MM.1S (cell line): ENCODE measurements at regions not wholly inside any gene's neighbourhood (a gene's known extent, or its start where the extent isn't known, plus 50 kb on each side); places are given as distances from the start of the nearest gene placed in this dataset.

Source experiments
- DNase-seq: peaks from one replicate; pipeline ENCODE4 v3.0.0-alpha.2; 2015
- H2AFZ ChIP-seq: fragments of 300-600 bp; sonication (generic); 2 replicates; pipeline ENCODE4 v1.6.0; 2016; ENCODE audit warnings: antibody characterized with exemption, low read length
- H3F3A ChIP-seq: fragments of 300-600 bp; sonication (generic); 2 replicates; pipeline ENCODE4 v1.6.1; 2016; ENCODE audit warnings: mild to moderate bottlenecking, antibody characterized with exemption, low read length, moderate library complexity, mixed read lengths; ENCODE audit not compliant: insufficient read depth
- H3K27ac ChIP-seq: fragments of 300-600 bp; sonication (generic); 2 replicates; pipeline ENCODE4 v1.5.1; 2016; ENCODE audit warnings: mild to moderate bottlenecking, low read length
- H3K27me3 ChIP-seq: fragments of 300-600 bp; sonication (generic); replicated peaks from 2 replicates; pipeline ENCODE4 v1.6.0; 2016; ENCODE audit warnings: low read length; ENCODE audit not compliant: insufficient read depth
- H3K36me3 ChIP-seq: fragments of 300-600 bp; sonication (generic); replicated peaks from 2 replicates; pipeline ENCODE4 v1.6.1; 2016; ENCODE audit warnings: mild to moderate bottlenecking, low read length, mixed read lengths; ENCODE audit not compliant: insufficient read depth
- H3K4me1 ChIP-seq: fragments of 300-600 bp; sonication (generic); 2 replicates; pipeline ENCODE4 v1.6.1; 2016; ENCODE audit warnings: low read length, mixed read lengths
- H3K4me2 ChIP-seq: fragments of 300-600 bp; sonication (generic); 2 replicates; pipeline ENCODE4 v1.6.0; 2016; ENCODE audit warnings: low read depth, low read length
- H3K4me3 ChIP-seq: fragments of 300-600 bp; sonication (generic); 2 replicates; pipeline ENCODE4 v1.5.1; 2016; ENCODE audit warnings: low read length, mixed read lengths
- H3K79me2 ChIP-seq: fragments of 300-600 bp; sonication (generic); 2 replicates; pipeline ENCODE4 v1.6.1; 2016; ENCODE audit warnings: mixed run types, low read length, mixed read lengths
- H3K9ac ChIP-seq: fragments of 300-600 bp; sonication (generic); 2 replicates; pipeline ENCODE4 v1.6.1; 2016; ENCODE audit warnings: low read length, mixed read lengths
- H3K9me2 ChIP-seq: fragments of 300-600 bp; sonication (generic); replicated peaks from 2 replicates; pipeline ENCODE4 v1.6.1; 2016; ENCODE audit warnings: mild to moderate bottlenecking, low read length, mixed read lengths; ENCODE audit not compliant: insufficient read depth
- H3K9me3 ChIP-seq: fragments of 300-600 bp; sonication (generic); replicated peaks from 2 replicates; pipeline ENCODE4 v1.6.1; 2016; ENCODE audit warnings: mild to moderate bottlenecking, low read length, mixed read lengths; ENCODE audit not compliant: insufficient read depth
- H4K20me1 ChIP-seq: fragments of 300-600 bp; sonication (generic); 2 replicates; pipeline ENCODE4 v1.6.1; 2016; ENCODE audit warnings: mild to moderate bottlenecking, low read length, moderate library complexity, mixed read lengths; ENCODE audit not compliant: insufficient read depth
- EZH2 ChIP-seq: fragments of 300-600 bp; sonication (generic); optimal IDR thresholded peaks from 2 replicates; pipeline ENCODE3; 2017; ENCODE audit warnings: low read depth, mild to moderate bottlenecking, antibody characterized with exemption, low read length, mixed read lengths
- EZH2phosphoT487 ChIP-seq: fragments of 300-600 bp; sonication (generic); IDR thresholded peaks from 2 replicates; pipeline ENCODE4 v1.6.1; 2018; ENCODE audit warnings: antibody characterized with exemption, low read length
- TF ChIP-seq, protein P1 (sequence below): fragments of 300-600 bp; sonication (generic); IDR thresholded peaks from 2 replicates; pipeline ENCODE4 v1.5.1; 2016; ENCODE audit warnings: antibody characterized with exemption, low read length, mixed read lengths

- Histone ChIP-seq H3K36me3 (no peaks in the 10 kb centered on the region), H3K27me3 (peaks cover 38% of the 10 kb centered on the region), H3K4me2 (no peak overlapping the region), H3K27ac (no peak overlapping the region), H3K4me1 (no peaks in the 10 kb centered on the region), H3K79me2 (no peaks in the 10 kb centered on the region), H4K20me1 (no peaks in the 10 kb centered on the region), H3K4me3 (no peak overlapping the region), H3K9me3 (no peaks in the 10 kb centered on the region), H3F3A (no peaks in the 10 kb centered on the region), H2AFZ (no peak overlapping the region), H3K9me2 (no peaks in the 10 kb centered on the region), H3K9ac (no peak overlapping the region)
- TF ChIP-seq, protein P1, sequence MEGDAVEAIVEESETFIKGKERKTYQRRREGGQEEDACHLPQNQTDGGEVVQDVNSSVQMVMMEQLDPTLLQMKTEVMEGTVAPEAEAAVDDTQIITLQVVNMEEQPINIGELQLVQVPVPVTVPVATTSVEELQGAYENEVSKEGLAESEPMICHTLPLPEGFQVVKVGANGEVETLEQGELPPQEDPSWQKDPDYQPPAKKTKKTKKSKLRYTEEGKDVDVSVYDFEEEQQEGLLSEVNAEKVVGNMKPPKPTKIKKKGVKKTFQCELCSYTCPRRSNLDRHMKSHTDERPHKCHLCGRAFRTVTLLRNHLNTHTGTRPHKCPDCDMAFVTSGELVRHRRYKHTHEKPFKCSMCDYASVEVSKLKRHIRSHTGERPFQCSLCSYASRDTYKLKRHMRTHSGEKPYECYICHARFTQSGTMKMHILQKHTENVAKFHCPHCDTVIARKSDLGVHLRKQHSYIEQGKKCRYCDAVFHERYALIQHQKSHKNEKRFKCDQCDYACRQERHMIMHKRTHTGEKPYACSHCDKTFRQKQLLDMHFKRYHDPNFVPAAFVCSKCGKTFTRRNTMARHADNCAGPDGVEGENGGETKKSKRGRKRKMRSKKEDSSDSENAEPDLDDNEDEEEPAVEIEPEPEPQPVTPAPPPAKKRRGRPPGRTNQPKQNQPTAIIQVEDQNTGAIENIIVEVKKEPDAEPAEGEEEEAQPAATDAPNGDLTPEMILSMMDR = no peak
- no peak for TF ChIP-seq EZH2
- TF ChIP-seq EZH2phosphoT487 = no peak
- DNase-seq = no peak
These were observed 67.4 kb upstream of the HPCAL1 start for GRCh38 chr2:10235099-10235908.

- Histone ChIP-seq H3K4me2 (no peak overlapping the region), H3K4me1 (no peaks in the 10 kb centered on the region), H3K9me3 (no peaks in the 10 kb centered on the region), H3K4me3 (no peak overlapping the region), H3K27me3 (peaks cover 41% of the 10 kb centered on the region), H3K27ac (no peak overlapping the region), H3F3A (no peaks in the 10 kb centered on the region), H3K9me2 (no peaks in the 10 kb centered on the region), H2AFZ (no peak overlapping the region), H3K36me3 (no peaks in the 10 kb centered on the region), H4K20me1 (no peaks in the 10 kb centered on the region), H3K79me2 (no peaks in the 10 kb centered on the region), H3K9ac (no peak overlapping the region)
- TF ChIP-seq, protein P1 = no peak
- TF ChIP-seq EZH2phosphoT487 (no peak), EZH2 (no peak)
- DNase-seq = no peak
These were observed 66.7 kb upstream of the HPCAL1 start for GRCh38 chr2:10235909-10236550.

DNA sequence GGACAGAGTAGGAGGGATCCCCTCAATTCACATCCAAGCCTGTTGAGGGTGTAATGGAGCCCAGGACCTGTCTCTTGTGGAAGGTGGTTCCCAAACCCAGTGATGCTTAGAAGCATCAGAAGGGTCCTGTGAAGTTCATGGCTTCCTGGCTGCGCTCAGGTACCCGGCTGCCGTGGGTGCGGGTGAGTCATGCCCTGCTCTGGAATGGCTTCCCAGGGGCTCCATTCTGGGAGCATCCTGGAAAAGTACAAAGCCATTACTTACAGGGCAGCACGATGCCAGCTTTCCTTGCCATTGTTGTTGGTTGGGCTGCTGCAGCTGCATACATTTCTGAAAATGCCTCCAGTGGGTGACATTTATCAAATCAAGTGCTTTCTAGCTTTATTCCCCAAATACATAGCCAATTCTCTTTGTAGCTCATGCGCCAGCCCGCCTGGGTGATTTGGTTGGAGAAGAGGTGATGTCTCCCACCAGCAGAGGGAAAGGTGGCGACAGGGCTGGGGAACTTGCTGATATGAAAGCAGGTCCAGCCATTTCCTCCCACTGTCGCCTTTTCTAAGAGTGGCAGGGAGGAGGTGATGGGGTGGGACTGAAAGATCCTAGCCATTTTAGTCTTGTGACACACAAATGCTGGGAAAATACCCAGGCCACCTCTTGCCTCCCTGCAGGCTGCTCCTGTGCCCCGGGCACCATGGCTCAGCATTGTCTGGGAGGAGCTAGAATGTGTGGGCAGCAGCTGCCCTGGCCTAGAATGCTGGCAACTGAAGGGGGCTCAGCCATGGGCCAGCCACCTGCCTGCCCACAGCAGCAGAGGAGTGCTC lies 65.9 kb upstream of the HPCAL1 start:
- Histone ChIP-seq H3K79me2 (no peaks in the 10 kb centered on the region), H3K4me2 (no peak overlapping the region), H3K4me1 (no peaks in the 10 kb centered on the region), H3F3A (no peaks in the 10 kb centered on the region), H3K9me2 (no peaks in the 10 kb centered on the region), H3K9ac (no peak overlapping the region), H3K9me3 (no peaks in the 10 kb centered on the region), H3K36me3 (no peaks in the 10 kb centered on the region), H3K27me3 (peaks cover 44% of the 10 kb centered on the region), H3K4me3 (no peak overlapping the region), H4K20me1 (no peaks in the 10 kb centered on the region), H3K27ac (no peak overlapping the region), H2AFZ (no peak overlapping the region)
- no peak for DNase-seq
- TF ChIP-seq EZH2 (no peak), EZH2phosphoT487 (no peak)
- TF ChIP-seq, protein P1 = no peak
